Fibroblast of skin of right biceps (primary cell): ENCODE measurements at regions not wholly inside any gene's neighbourhood (a gene's known extent, or its start where the extent isn't known, plus 50 kb on each side); places are given as distances from the start of the nearest gene placed in this dataset.

Experiments used
- DNase-seq: peaks from one replicate; pipeline ENCODE4 v3.0.0-alpha.2; 2013

DNA sequence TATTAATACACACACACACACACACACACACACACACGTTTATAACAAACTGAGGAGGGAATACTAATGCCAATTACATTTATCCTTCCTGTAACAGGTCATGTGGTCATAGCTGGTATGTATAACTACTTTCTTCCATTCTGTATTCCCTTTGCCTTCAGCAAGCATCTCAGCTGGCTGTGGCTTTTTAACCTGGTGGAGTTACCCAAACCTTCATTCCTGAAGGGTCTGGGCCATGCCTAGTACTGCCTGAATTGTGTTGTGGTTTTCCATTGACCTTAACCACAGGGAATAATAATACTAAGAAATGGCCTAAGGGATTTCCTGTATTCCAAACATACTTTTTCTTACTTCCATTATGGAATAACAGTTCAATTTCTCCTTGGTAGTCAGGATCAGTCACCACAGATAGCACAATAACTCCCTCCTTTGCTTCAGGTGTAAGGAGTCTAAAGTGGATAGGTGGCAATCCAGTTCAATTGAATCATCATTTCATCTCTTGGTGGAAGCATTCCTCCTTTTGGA lies 222.2 kb upstream of the MEF2C start:
- peak; percentile 32 for DNase-seq

DNA sequence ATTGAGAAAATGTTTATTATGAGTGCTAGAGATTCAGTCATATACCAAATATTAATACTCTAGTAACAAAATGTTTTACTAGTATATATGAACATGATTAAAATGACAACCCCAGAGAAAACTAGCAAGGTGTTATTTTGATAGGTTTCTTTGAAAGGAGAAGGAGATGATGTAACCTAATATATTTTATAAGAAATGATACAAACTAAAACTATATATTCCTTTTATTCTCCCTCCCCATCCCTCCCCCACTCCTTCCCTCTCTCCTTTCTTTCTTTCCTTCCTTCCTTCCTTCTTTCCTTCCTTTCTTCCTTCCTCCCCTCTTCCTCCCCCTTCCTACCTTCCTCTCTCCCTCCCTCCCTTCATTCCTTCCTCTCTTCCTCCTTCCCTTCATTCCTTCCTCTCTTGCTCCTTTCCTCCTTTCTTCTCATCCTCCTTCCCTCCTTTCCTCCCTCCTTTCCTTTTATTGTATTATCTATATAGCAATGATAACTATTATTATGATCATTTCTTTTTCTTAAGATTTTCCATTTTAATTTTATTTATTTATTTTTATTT lies 215.3 kb upstream of the MEF2C start:
- no peak for DNase-seq

GRCh38 chr5:89097103-89097502 lies 214.1 kb upstream of the MEF2C start:
- DNase-seq = no peak

GRCh38 chr5:89095341-89095740 lies 212.4 kb upstream of the MEF2C start:
- DNase-seq = no peak

- DNase-seq = peak; percentile 27
Measured at GRCh38 chr5:89090037-89090436, 207.1 kb upstream of the MEF2C start.

DNA sequence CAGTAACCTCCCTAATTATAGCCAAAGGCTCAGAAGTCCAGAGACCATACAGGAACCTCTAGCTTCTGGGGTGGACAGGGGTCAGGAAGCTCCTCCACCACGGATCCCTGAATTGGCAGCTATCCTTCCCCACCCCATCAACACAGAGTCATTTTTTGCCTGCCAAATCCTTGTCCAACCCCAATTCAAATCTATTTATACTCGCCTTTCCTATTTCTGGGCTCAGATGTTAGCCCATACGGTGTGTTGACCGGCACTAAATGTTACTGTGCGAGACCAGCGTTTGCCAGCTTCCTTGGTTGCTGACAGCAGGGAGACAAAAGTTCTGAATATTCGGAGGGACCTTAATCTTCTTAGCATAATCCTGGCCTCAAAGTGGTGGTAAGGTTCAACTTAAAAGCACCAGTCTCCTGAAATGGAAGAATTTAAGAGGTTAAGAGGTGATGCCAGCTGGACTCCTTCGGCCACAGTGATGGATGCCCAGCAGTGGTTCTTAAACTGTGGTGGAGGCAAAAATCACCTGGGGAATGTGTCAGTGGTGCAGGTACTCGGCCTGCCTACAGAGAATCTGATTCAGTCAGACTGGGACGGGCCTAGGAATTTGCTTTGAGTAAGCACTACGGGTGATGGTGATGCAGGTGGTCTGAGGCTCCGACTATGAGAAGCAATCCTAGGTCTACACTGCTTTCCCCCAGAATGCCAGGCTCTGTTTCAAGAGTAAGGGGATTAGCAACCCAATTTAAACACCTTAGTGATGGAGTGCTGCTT lies 204.8 kb upstream of the MEF2C start:
- DNase-seq = no peak

DNA sequence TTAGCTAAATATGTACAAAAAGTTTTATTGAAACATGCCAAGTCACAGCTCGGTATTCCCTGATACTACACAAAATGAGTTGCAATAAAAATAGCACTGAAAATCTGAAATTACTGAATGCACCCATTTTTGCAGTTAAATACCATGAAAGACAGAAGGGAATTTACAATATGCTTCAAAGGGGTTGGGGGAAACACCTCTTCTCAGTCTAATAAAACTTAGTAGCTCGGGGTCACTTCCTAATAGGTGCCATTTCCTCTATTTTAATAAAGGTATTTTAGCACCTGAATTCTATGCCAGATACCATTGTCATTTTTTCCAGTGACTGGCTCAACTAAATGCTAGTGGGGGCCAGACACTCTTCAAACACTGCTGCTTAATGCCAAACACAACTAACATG lies 204.1 kb upstream of the MEF2C start:
- no peak for DNase-seq

DNA sequence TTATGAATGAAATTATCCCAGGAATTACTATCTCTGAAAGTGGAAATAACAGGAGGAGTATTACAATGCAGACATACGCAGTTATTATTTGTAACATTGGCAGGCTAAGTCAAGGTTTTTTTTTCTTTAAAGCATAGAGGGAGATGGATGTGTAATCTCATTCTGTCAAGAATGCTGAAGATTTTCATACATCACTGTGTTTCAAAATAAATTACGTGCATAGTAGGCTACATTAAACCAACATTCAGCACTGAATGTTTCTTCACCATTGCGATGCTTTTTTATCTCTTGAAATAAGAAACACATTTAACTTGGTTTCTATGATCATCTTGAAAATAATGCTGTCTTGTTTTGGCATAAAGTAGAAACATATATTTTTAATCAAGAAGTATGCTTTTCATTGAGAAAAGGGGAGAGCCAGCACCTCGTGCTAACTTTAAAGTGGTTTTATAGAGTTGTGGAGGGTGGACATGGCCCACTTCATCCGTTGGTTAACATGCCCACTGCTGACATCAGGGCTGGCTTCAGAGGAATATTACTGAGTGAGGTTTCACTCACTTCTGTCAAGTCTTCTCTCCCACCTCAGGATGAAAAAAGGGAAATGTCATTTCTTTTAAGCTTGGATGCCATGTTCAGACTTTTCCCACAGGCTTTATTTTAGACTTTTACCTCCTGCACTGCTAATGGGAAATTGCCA lies 203.6 kb upstream of the MEF2C start:
- no peak for DNase-seq

DNA sequence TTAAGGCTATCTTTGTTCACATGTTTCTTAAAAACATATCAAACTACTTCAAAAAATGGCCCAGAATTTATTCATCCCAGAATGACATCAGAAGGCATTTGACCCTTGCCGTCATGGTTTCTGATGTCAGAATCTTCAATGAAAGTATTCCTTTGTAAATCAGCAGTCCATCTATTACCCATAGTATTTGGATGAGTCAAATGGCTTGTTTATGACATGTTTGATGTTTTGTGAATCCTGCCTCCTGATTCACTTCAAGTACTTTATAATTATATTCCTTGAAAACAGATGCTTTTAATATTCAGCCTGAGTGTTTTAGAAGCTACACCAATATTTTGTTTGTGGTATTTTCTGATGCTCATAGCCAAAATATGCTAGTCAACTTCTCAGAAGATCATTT lies 200.8 kb upstream of the MEF2C start:
- peak; percentile 87 for DNase-seq

DNA sequence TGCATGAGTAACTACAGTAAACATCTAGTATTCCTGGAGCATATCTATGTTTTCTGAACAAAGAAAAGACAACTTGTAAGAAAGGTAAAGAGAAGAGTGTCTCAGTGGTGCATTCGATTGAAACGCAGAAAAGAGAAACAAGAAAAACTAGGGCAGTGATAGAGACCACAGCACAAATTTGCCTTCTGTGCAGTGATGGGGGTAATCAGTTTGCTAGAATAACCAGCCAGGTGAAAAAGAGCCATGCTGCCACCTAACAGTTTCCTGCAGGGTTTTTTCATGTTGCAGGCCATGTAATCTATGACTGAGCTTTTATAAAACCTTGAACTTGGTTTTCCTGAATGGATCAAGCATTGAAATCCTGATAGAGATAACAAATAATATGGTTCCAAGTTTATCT lies 198.4 kb upstream of the MEF2C start:
- DNase-seq = no peak

DNA sequence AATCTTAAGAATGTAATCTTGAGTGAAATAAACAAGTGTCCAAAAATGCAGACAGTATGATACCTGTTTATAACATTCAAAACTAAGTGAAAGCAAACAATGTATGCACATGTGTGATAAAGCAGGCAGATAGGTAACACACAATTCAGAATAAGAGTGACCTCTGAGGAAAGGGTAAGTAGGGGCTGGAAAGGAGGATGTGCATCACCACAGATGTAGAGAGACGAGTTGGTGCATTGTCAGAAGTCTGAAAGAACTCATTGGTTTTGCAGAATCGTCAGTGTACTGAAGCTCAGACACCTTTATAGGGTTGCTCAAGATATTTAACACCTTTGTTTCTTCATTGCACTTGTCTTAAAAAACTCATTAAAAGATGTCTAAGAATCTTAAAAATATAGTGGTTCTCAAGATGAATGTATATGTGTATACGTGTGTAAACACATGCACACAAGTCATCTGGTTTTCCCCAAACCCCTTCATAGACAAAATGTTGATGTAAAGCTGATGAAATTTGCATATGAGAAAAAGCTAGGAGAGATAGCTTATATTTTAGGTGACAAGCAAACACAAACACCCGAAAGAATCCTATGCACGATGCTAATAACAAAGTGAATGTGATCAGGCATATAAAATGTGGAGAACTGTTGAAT lies 197.6 kb upstream of the MEF2C start:
- DNase-seq = no peak

DNA sequence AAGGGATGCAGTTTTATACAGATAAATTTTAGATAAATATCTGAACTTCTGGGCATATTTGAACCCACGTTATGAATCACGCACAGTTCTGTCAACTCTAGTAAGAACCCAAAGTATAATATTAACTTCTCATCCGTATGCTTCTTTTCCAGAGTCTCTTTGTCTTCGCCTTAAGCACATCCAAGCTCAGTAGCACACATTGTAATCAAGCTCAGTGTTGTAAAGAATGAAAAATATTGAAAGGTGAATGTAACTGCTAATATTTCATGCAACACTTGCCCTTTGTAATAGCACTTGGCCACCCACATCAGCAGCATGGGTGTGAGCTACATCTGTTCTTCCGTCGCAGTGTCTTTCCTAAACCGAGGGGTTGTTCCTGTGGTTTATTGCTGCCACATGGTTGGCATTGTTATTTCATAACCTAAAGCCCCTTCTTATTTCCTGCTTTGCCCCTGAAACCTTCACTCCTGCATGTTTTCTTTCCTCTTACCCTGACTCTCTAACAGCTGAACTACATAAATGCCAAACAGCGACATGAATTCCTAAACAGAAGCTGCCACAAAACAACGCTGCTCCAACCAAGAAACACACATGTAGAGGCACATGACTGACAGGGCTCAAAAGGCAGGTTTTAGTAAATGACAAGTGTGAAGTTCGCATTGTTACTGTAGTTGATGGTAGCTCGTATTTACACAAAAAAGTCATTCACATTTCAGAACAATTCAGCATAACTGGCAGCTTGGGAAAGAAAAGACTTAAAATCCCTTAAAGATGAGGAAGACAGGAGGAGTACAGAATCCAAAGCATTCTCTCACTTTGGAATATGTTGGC lies 190.1 kb upstream of the MEF2C start:
- DNase-seq = no peak

- no peak for DNase-seq
Measured at GRCh38 chr5:89071941-89072331, 189.0 kb upstream of the MEF2C start.

DNA sequence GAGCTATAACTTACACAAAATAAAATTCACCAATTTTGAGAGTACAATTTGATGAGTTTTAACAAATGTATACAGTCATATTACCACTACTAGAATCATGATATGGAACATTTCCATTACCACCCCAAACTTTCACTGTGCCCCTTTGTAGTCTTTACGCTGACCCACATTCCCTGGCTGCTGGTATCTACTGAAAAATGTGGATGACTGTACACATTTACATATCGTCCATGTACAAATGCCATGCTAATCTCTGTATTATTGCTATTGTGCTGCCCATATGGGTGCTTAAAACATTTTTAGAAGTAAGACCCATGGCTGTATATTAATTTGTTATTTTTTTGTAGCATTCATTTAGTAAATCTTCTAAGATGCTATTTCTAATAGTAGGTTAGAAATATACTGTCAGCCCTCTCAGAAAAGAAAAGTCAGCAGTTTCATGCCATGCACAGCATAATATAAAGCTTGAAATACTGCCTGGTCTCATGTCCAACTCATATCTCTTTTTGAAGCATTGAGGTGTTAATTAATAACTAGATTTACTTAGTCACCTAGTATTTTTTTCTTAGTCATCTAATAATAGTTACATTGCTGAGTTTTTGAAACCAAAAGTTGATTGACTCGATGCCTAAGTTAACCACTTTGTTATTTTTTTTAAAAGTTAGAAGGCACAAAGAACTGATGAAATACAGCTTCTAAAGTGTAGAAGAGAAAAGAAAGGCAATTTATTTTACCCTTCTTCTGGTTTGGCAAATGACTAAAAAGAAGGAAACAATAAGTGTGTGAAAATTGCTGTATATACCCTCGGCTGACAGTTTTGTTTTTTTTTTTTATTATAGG lies 188.3 kb upstream of the MEF2C start:
- no peak for DNase-seq

DNA sequence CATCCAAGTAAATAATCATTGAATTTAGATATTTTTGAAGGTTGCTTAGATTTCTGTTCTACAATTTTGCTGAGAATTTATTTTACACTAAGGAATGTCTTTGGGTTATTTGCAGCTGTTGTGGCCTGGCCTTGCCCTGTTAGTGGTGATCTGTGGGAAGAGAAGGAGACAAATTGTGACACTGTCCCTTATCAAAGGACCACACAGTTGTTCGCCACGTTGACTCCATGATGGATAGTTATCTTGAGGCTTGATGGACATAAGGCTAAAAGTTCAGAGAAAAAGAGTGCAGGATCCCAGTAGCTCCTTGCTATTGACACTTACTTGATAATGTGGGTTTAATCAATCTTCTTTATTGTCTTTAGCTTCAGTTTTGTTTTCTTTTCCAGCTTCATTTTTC lies 186.6 kb upstream of the MEF2C start:
- no peak for DNase-seq

GRCh38 chr5:89067362-89067761 lies 184.4 kb upstream of the MEF2C start:
- no peak for DNase-seq

DNA sequence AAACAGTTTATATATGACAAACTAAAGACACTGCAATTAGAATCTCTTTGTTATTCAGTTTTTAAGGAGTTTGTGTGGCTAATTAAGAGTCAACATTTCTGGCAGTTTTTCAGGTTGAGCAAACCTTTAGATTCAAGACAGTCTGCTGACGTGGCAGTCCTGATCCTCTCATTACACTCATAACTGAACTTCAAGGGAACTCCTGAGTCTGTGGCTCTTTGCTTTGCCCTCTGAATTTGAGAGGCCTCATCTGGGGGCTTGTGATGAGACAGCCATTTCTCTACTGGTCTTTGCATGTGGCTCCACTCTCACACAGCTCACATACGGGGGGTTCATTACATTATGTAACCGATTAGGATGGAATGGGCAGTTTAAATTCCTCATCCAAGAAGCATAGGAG lies 182.9 kb upstream of the MEF2C start:
- no peak for DNase-seq

GRCh38 chr5:89064736-89065135 lies 181.8 kb upstream of the MEF2C start:
- peak; percentile 4 for DNase-seq

- DNase-seq = peak; percentile 76
Measured at GRCh38 chr5:89064054-89064453, 181.1 kb upstream of the MEF2C start.

- no peak for DNase-seq
Measured at GRCh38 chr5:89060768-89061167, 177.8 kb upstream of the MEF2C start.

DNA sequence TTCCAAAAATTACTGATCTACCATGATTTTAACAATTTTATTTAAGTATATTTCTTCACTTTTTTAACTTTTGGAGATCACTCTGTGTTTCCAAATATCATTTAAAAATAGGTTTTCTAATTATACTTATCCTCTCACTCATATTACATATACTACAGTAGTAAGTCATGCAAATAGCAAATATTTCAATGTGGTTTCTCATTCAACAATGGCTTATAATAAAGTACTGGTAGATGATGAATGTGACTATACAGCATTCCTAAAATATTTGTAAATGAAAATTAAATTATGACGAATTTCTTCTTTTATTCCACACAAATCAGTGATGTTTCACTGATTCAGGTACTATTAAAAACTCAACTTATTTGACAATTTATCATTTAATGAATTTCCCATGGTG lies 176.3 kb upstream of the MEF2C start:
- no peak for DNase-seq

DNA sequence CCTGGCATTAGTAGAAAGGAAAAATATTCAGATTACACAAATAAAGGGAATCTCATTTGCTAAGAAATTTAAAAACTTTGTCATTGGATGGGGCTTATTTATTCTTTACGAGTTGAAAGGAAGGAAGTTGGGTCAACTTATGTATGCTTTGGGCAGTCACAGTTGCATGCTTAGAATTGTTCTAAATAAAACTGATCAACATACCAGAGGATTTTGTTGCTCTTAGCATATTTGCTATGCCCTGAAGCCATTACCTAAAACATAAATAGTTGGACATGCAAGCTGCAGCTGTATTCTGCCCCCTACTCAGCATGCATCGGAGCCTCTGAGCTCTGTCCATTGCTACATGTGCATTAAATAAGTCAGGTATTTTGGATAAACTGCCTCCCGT lies 172.7 kb upstream of the MEF2C start:
- no peak for DNase-seq
